Mesenchymal stem cell (in vitro differentiated cells and primary cell): ENCODE measurements at regions not wholly inside any gene's neighbourhood (a gene's known extent, or its start where the extent isn't known, plus 50 kb on each side); places are given as distances from the start of the nearest gene placed in this dataset.

Experiments
- DNase-seq: peaks from one replicate; pipeline ENCODE4 v3.0.0-alpha.2; 2013
- H2AFZ ChIP-seq: one replicate; pipeline ENCODE4 v1.6.1; 2013; ENCODE audit warnings: low read depth, mild to moderate bottlenecking, control low read depth, inconsistent platforms, low read length, moderate library complexity
- H2AK5ac ChIP-seq: 2 replicates; pipeline ENCODE4 v1.6.1; 2013; ENCODE audit warnings: low read length, moderate library complexity, mild to moderate bottlenecking, inconsistent platforms; ENCODE audit not compliant: severe bottlenecking
- H2BK120ac ChIP-seq: one replicate; pipeline ENCODE4 v1.6.1; 2013; ENCODE audit warnings: low read depth, mild to moderate bottlenecking, inconsistent platforms, low read length, moderate library complexity
- H2BK12ac ChIP-seq, 2 experiments: one replicate each; pipeline ENCODE4 v1.6.1; 2013; ENCODE audit warnings: inconsistent platforms in 2 of 2, low read length in 2 of 2, mild to moderate bottlenecking in 2 of 2, moderate library complexity in 2 of 2, control low read depth in 1 of 2
- H2BK15ac ChIP-seq: one replicate; pipeline ENCODE4 v1.6.1; 2013; ENCODE audit warnings: mild to moderate bottlenecking, low read depth, inconsistent platforms; ENCODE audit not compliant: poor library complexity, severe bottlenecking
- H2BK5ac ChIP-seq: 2 replicates; pipeline ENCODE4 v1.6.1; 2013; ENCODE audit warnings: low read depth, mild to moderate bottlenecking, low read length, control low read depth, inconsistent platforms; ENCODE audit not compliant: poor library complexity, severe bottlenecking
- H3K14ac ChIP-seq, 2 experiments: one replicate each; pipeline ENCODE4 v1.6.1; 2013; ENCODE audit warnings: inconsistent platforms in 2 of 2, low read length in 2 of 2, control low read depth in 1 of 2, mild to moderate bottlenecking in 1 of 2, moderate library complexity in 1 of 2
- H3K18ac ChIP-seq, 2 experiments: one replicate each; pipeline ENCODE4 v1.6.1; 2013; ENCODE audit warnings: inconsistent platforms in 2 of 2, low read length in 2 of 2, control low read depth in 1 of 2, low read depth in 1 of 2, mild to moderate bottlenecking in 1 of 2
- H3K23ac ChIP-seq, 2 experiments: one replicate each; pipeline ENCODE4 v1.6.1; 2013; ENCODE audit warnings: inconsistent platforms in 2 of 2, low read length in 2 of 2, mild to moderate bottlenecking in 2 of 2, moderate library complexity in 2 of 2, control low read depth in 1 of 2
- H3K27ac ChIP-seq: 2 replicates; pipeline ENCODE4 v1.5.1; 2013; ENCODE audit warnings: mild to moderate bottlenecking, moderate library complexity, low read length, control low read depth, inconsistent platforms; ENCODE audit not compliant: poor library complexity, severe bottlenecking
- H3K27me3 ChIP-seq, 2 experiments: 2 replicates each; pipeline versions ENCODE4 v1.6.1 to v1.7.0; 2013; ENCODE audit warnings: low read length in 2 of 2, mild to moderate bottlenecking in 2 of 2, moderate library complexity in 2 of 2, control low read depth in 1 of 2, inconsistent platforms in 1 of 2; ENCODE audit not compliant: control insufficient read depth in 1 of 2, insufficient read depth in 1 of 2
- H3K36me3 ChIP-seq, 2 experiments: 2 replicates each; pipeline versions ENCODE4 v1.6.1 to v1.7.0; 2013; ENCODE audit warnings: low read length in 2 of 2, control low read depth in 1 of 2, inconsistent platforms in 1 of 2, low read depth in 1 of 2, mild to moderate bottlenecking in 1 of 2; ENCODE audit not compliant: insufficient read depth in 2 of 2, control insufficient read depth in 1 of 2
- H3K4ac ChIP-seq, 2 experiments: one replicate each; pipeline ENCODE4 v1.6.1; 2013; ENCODE audit warnings: inconsistent platforms in 2 of 2, low read length in 2 of 2, mild to moderate bottlenecking in 2 of 2, moderate library complexity in 2 of 2, control low read depth in 1 of 2, low read depth in 1 of 2
- H3K4me1 ChIP-seq: 2 replicates; pipeline ENCODE4 v1.6.1; 2013; ENCODE audit warnings: low read depth, low read length, control low read depth; ENCODE audit not compliant: control insufficient read depth, insufficient read depth
- H3K4me2 ChIP-seq: 2 replicates; pipeline ENCODE4 v1.6.1; 2013; ENCODE audit warnings: low read length, mild to moderate bottlenecking, inconsistent platforms; ENCODE audit not compliant: poor library complexity, severe bottlenecking
- H3K4me3 ChIP-seq, 2 experiments: 2 replicates each; pipeline versions ENCODE4 v1.5.1 to v1.7.0; 2013; ENCODE audit warnings: low read length in 2 of 2, mild to moderate bottlenecking in 2 of 2, control low read depth in 1 of 2, low read depth in 1 of 2; ENCODE audit not compliant: insufficient read depth in 1 of 2
- H3K79me1 ChIP-seq: replicated peaks from 2 replicates; pipeline ENCODE4 v1.6.1; 2013; ENCODE audit warnings: mild to moderate bottlenecking, control low read depth, low read length, inconsistent platforms; ENCODE audit not compliant: poor library complexity, severe bottlenecking
- H3K9ac ChIP-seq: 2 replicates; pipeline ENCODE4 v1.7.0; 2013; ENCODE audit warnings: mild to moderate bottlenecking, low read length, moderate library complexity
- H3K9me3 ChIP-seq: 2 replicates; pipeline ENCODE4 v1.7.0; 2013; ENCODE audit warnings: mild to moderate bottlenecking, low read length; ENCODE audit not compliant: control insufficient read depth
- H4K8ac ChIP-seq: one replicate; pipeline ENCODE4 v1.6.1; 2013; ENCODE audit warnings: inconsistent platforms, mild to moderate bottlenecking, low read length, moderate library complexity
- H4K91ac ChIP-seq: one replicate; pipeline ENCODE4 v1.6.1; 2013; ENCODE audit warnings: mild to moderate bottlenecking, low read length, inconsistent platforms
- WGBS: methylation state at CpG from one replicate; pipeline ENCODE4 v1.1.7; 2013; ENCODE audit warnings: mixed read lengths; 5-methylcytosine and 5-hydroxymethylcytosine counted together

GRCh38 chr18:22084547-22084946 lies 84.8 kb upstream of the GATA6 start:
- Histone ChIP-seq H3K18ac (no peak overlapping the region), H3K4me3 (no peak overlapping the region)
- 89% methylated on average over 8 of the region's 13 CpGs for WGBS

GRCh38 chr18:22086973-22087372 lies 82.4 kb upstream of the GATA6 start:
- no peak for DNase-seq
- WGBS, result 100% methylated on average over 3 of the region's 4 CpGs
- H3K23ac ChIP-seq, result no peak overlapping the region
- no peak overlapping the region for H3K4me3 ChIP-seq
- H2BK5ac ChIP-seq, result no peak overlapping the region
- H3K14ac ChIP-seq, result no peak overlapping the region
- no peak overlapping the region for H4K8ac ChIP-seq
- peaks cover 8 to 26% of the 10 kb centered on the region in 2 experiments for H3K27me3 ChIP-seq
- H4K91ac ChIP-seq, result no peak overlapping the region
- no peak overlapping the region for H2BK12ac ChIP-seq
- no peak overlapping the region for H2BK15ac ChIP-seq
- peaks cover 6% of the 10 kb centered on the region for H3K4me1 ChIP-seq
- no peak overlapping the region for H2AK5ac ChIP-seq
- no peaks in the 10 kb centered on the region for H3K79me1 ChIP-seq
- no peak overlapping the region for H3K27ac ChIP-seq
- no peak overlapping the region for H2BK120ac ChIP-seq
- no peak overlapping the region for H3K9ac ChIP-seq
- H3K18ac ChIP-seq, result no peak overlapping the region
- H2AFZ ChIP-seq, result no peak overlapping the region
- no peak overlapping the region for H3K4me2 ChIP-seq
- H3K4ac ChIP-seq, result no peak overlapping the region
- H3K9me3 ChIP-seq, result no peaks in the 10 kb centered on the region
- no peaks in the 10 kb centered on the region for H3K36me3 ChIP-seq

More at GRCh38 chr18:22084547-22084946, 84.8 kb upstream of the GATA6 start:
- Histone ChIP-seq H2BK15ac (no peak overlapping the region), H3K36me3 (no peaks in the 10 kb centered on the region), H3K9me3 (no peaks in the 10 kb centered on the region), H2BK120ac (no peak overlapping the region), H3K14ac (no peak overlapping the region), H2BK5ac (no peak overlapping the region), H3K9ac (no peak overlapping the region), H2AK5ac (no peak overlapping the region), H3K4me2 (no peak overlapping the region), H3K27me3 (peaks cover 8 to 35% of the 10 kb centered on the region in 2 experiments), H4K91ac (no peak overlapping the region), H3K23ac (no peak overlapping the region), H3K79me1 (no peaks in the 10 kb centered on the region), H3K4ac (no peak overlapping the region), H2BK12ac (no peak overlapping the region), H3K4me1 (peaks cover 6% of the 10 kb centered on the region), H3K27ac (no peak overlapping the region), H4K8ac (no peak overlapping the region), H2AFZ (no peak overlapping the region)
- DNase-seq, result no peak

- no peaks in the 10 kb centered on the region for H3K36me3 ChIP-seq
- no peak overlapping the region for H3K9ac ChIP-seq
- no peak overlapping the region for H3K14ac ChIP-seq
- H3K27ac ChIP-seq, result no peak overlapping the region
- no peak overlapping the region for H4K8ac ChIP-seq
- peaks cover 6% of the 10 kb centered on the region for H3K4me1 ChIP-seq
- no peak overlapping the region for H2BK15ac ChIP-seq
- no peak overlapping the region for H3K4me2 ChIP-seq
- H2BK5ac ChIP-seq, result no peak overlapping the region
- no peak overlapping the region for H2BK120ac ChIP-seq
- H3K27me3 ChIP-seq, result peaks cover 8 to 29% of the 10 kb centered on the region in 2 experiments
- H3K4me3 ChIP-seq, result no peak overlapping the region
- 84% methylated on average over 7 of the region's 7 CpGs for WGBS
- no peaks in the 10 kb centered on the region for H3K79me1 ChIP-seq
- H3K4ac ChIP-seq, result no peak overlapping the region
- no peak overlapping the region for H2BK12ac ChIP-seq
- DNase-seq, result peak; percentile 5
- H2AK5ac ChIP-seq, result no peak overlapping the region
- no peak overlapping the region for H3K23ac ChIP-seq
- no peak overlapping the region for H3K18ac ChIP-seq
- H4K91ac ChIP-seq, result no peak overlapping the region
- no peaks in the 10 kb centered on the region for H3K9me3 ChIP-seq
- H2AFZ ChIP-seq, result no peak overlapping the region
These were observed 81.4 kb upstream of the GATA6 start for GRCh38 chr18:22088029-22088428.

GRCh38 chr18:22088996-22089640 lies 80.3 kb upstream of the GATA6 start:
- no peak overlapping the region for H3K14ac ChIP-seq
- H3K27me3 ChIP-seq, result peaks cover 13 to 33% of the 10 kb centered on the region in 2 experiments
- 80% methylated on average over 12 of the region's 12 CpGs for WGBS
- no peaks in the 10 kb centered on the region for H3K9me3 ChIP-seq
- DNase-seq, result no peak
- peaks cover 6% of the 10 kb centered on the region for H3K4me1 ChIP-seq
- no peak overlapping the region for H4K8ac ChIP-seq
- no peak overlapping the region for H2AK5ac ChIP-seq
- H3K4me3 ChIP-seq, result no peak overlapping the region
- H4K91ac ChIP-seq, result no peak overlapping the region
- no peak overlapping the region for H2AFZ ChIP-seq
- no peak overlapping the region for H2BK120ac ChIP-seq
- H3K9ac ChIP-seq, result no peak overlapping the region
- H3K4me2 ChIP-seq, result no peak overlapping the region
- H2BK5ac ChIP-seq, result no peak overlapping the region
- no peak overlapping the region for H2BK15ac ChIP-seq
- H3K23ac ChIP-seq, result no peak overlapping the region
- no peaks in the 10 kb centered on the region for H3K36me3 ChIP-seq
- H3K18ac ChIP-seq, result no peak overlapping the region
- H3K4ac ChIP-seq, result no peak overlapping the region
- no peak overlapping the region for H3K27ac ChIP-seq
- no peak overlapping the region for H2BK12ac ChIP-seq
- no peaks in the 10 kb centered on the region for H3K79me1 ChIP-seq
